Suprapubic skin (tissue), 4 donors: ENCODE measurements at regions not wholly inside any gene's neighbourhood (a gene's known extent, or its start where the extent isn't known, plus 50 kb on each side); places are given as distances from the start of the nearest gene placed in this dataset.

Experiments
- DNase-seq, 2 donors: peaks; one replicate each; pipeline ENCODE4 v3.0.0-alpha.2; 2019; ENCODE audit warnings: low spot score in 2 of 2
- H3K27ac ChIP-seq: fragments of 200-600 bp; sonication (generic); one replicate; pipeline ENCODE4 v1.5.1; 2019
- H3K27me3 ChIP-seq: fragments of 200-600 bp; sonication (generic); one replicate; pipeline ENCODE4 v1.5.1; 2019
- H3K36me3 ChIP-seq: fragments of 200-600 bp; sonication (generic); one replicate; pipeline ENCODE4 v1.5.1; 2019
- H3K4me1 ChIP-seq: fragments of 200-600 bp; sonication (generic); one replicate; pipeline ENCODE4 v1.5.1; 2019
- H3K4me3 ChIP-seq: fragments of 200-600 bp; sonication (generic); one replicate; pipeline ENCODE4 v1.5.1; 2019; ENCODE audit warnings: mild to moderate bottlenecking
- H3K9me3 ChIP-seq: fragments of 200-600 bp; sonication (generic); one replicate; pipeline ENCODE4 v1.5.1; 2019
- EP300 ChIP-seq: sonication (generic); formaldehyde crosslinking; IDR thresholded peaks from one replicate; pipeline ENCODE4 v1.6.1; 2017; ENCODE audit warnings: antibody characterized with exemption
- POLR2A ChIP-seq, 2 donors: fragments of 450-650 bp; IDR thresholded peaks; one replicate each; pipeline ENCODE4 v1.6.1; 2017; ENCODE audit warnings: antibody characterized with exemption in 2 of 2, mild to moderate bottlenecking in 2 of 2, moderate library complexity in 2 of 2
- POLR2AphosphoS5 ChIP-seq, 3 donors: sonication (generic); formaldehyde crosslinking; IDR thresholded peaks; one replicate each; pipeline ENCODE4 v1.6.1; 2017; ENCODE audit warnings: antibody characterized with exemption in 3 of 3
- WGBS: methylation state at CpG from one replicate; pipeline ENCODE4 v1.1.5; 2018; 5-methylcytosine and 5-hydroxymethylcytosine counted together
- TF ChIP-seq, protein P1 (sequence below), 2 donors: fragments of 200-600 bp in 1 of 2; fragments of 450-650 bp in 1 of 2; sonication (generic) in 1 of 2; IDR thresholded peaks; one replicate each; pipeline ENCODE4 v1.5.1; 2016 to 2019; ENCODE audit warnings: antibody characterized with exemption in 2 of 2, mild to moderate bottlenecking in 1 of 2, moderate library complexity in 1 of 2

DNA sequence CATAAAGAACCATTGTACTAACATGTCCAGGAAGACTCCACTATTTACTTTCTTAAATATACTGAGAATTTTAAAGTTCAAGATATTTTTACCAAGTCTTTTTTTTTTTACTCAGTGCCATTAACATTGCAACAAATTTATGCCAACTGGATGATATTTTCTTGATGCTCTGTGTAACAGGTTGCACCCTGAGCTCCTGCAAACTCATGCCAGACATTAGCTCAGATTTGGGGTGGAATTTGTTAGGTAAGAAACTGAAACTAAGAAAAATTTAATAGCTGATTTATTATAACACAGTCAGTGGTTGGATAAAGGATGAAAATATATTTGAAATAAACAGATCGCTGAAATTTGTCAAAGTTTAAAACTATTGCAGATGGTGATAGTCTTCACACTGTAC, 228.6 kb upstream of the SPHKAP start:
- no peaks in the 10 kb centered on the region for H3K9me3 ChIP-seq
- no peak for TF ChIP-seq POLR2A (IDR thresholded peaks at IDR 0.05)
- 92% methylated on average over 1 of the region's 1 CpG for WGBS
- no peak overlapping the region for H3K4me3 ChIP-seq
- DNase-seq: no peak
- no peak overlapping the region for H3K27ac ChIP-seq
- no peaks in the 10 kb centered on the region for H3K27me3 ChIP-seq
- no peaks in the 10 kb centered on the region for H3K4me1 ChIP-seq
- no peaks in the 10 kb centered on the region for H3K36me3 ChIP-seq

DNA sequence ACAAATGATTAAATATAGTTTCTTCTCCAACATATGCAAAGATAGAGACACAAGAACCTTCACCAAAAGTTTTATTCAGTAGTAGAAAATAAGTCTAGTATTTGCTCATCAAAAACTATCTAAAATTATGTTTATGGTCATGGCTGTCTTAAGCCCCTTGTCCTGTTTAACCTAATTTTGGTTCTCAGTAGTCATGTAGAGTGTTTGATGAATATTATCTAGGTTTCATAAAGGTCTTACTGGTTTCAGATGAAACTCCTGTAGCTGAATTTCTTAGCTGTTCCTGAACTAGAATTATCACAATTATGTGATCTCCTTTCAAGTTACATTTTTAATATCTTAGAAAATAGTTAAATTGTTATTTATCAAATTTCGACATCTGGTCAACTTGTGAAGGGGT, 228.0 kb upstream of the SPHKAP start:
- H3K4me1 ChIP-seq: no peaks in the 10 kb centered on the region
- WGBS: 64% methylated on average over 1 of the region's 1 CpG
- no peaks in the 10 kb centered on the region for H3K27me3 ChIP-seq
- H3K27ac ChIP-seq: no peak overlapping the region
- H3K4me3 ChIP-seq: no peak overlapping the region
- H3K36me3 ChIP-seq: no peaks in the 10 kb centered on the region
- H3K9me3 ChIP-seq: no peaks in the 10 kb centered on the region
- no peak for DNase-seq
- TF ChIP-seq POLR2A (IDR thresholded peaks at IDR 0.05) (no peak), POLR2AphosphoS5 (IDR thresholded peaks at IDR 0.05) (no peak), EP300 (no peak)
- TF ChIP-seq, protein P1, sequence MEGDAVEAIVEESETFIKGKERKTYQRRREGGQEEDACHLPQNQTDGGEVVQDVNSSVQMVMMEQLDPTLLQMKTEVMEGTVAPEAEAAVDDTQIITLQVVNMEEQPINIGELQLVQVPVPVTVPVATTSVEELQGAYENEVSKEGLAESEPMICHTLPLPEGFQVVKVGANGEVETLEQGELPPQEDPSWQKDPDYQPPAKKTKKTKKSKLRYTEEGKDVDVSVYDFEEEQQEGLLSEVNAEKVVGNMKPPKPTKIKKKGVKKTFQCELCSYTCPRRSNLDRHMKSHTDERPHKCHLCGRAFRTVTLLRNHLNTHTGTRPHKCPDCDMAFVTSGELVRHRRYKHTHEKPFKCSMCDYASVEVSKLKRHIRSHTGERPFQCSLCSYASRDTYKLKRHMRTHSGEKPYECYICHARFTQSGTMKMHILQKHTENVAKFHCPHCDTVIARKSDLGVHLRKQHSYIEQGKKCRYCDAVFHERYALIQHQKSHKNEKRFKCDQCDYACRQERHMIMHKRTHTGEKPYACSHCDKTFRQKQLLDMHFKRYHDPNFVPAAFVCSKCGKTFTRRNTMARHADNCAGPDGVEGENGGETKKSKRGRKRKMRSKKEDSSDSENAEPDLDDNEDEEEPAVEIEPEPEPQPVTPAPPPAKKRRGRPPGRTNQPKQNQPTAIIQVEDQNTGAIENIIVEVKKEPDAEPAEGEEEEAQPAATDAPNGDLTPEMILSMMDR (IDR thresholded peaks at IDR 0.05): no peak

DNA sequence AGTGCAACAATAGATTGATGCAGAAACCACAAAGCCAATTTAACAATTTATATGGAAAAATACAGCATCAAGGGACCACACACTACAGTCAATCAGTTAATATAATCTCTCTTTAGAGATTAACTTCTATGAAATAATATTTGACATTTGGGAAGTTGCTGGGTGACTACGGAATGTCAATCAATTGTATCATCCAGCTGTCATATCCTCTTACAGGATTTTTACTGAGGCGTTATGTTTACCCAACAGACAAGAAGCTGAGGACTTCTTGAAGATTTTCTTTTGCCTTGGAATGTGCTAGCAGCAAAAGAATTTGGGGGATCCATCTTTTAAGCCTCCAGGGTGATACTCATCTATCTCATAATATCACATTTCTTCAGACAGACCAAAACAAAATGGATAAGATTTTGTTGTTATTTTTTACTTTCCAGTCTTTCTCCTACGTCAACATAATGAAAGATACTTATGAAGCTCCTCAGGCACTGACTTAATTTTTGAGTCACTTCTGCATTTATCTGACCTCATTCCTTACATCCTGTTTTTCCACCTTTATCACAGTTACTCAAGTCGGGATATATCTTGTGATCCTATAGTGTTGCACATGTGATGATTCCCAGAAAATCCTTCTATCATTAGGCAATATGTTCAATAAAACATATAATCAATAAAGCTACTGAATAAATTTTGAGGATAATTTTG, 227.2 kb upstream of the SPHKAP start:
- WGBS: 78% methylated on average over 4 of the region's 4 CpGs
- no peak overlapping the region for H3K27ac ChIP-seq
- no peak for TF ChIP-seq POLR2A (IDR thresholded peaks at IDR 0.05)
- no peak for TF ChIP-seq EP300
- TF ChIP-seq, protein P1 (IDR thresholded peaks at IDR 0.05): no peak
- no peak for TF ChIP-seq POLR2AphosphoS5 (IDR thresholded peaks at IDR 0.05)
- no peaks in the 10 kb centered on the region for H3K4me1 ChIP-seq
- no peak overlapping the region for H3K4me3 ChIP-seq
- DNase-seq: no peak
- no peaks in the 10 kb centered on the region for H3K9me3 ChIP-seq
- no peaks in the 10 kb centered on the region for H3K36me3 ChIP-seq
- no peaks in the 10 kb centered on the region for H3K27me3 ChIP-seq

DNA sequence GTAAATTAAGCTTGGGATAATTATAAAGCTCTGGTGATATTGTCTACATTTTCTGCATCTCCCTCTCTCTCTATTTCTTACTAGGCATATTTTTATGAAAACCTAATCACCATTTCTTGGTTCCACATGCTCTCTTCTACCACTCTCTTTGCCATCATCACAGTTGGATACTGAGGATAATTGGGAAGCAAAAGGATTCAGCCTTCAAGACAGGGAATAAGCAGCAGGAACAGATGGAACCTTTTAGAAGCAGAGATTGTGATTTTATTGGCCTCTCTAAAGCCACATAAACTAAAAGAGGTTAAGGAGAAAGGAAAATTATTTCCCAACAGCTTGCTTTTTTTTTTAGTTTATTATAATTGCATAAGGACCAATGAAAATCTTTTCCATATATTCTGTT, 226.3 kb upstream of the SPHKAP start:
- H3K36me3 ChIP-seq: no peaks in the 10 kb centered on the region
- no peaks in the 10 kb centered on the region for H3K27me3 ChIP-seq
- DNase-seq: no peak
- H3K4me3 ChIP-seq: no peak overlapping the region
- H3K9me3 ChIP-seq: no peaks in the 10 kb centered on the region
- H3K4me1 ChIP-seq: no peaks in the 10 kb centered on the region
- H3K27ac ChIP-seq: no peak overlapping the region
- no peak for TF ChIP-seq POLR2A (IDR thresholded peaks at IDR 0.05)
- TF ChIP-seq POLR2AphosphoS5 (IDR thresholded peaks at IDR 0.05): no peak
- TF ChIP-seq EP300: no peak
- TF ChIP-seq, protein P1 (IDR thresholded peaks at IDR 0.05): no peak

DNA sequence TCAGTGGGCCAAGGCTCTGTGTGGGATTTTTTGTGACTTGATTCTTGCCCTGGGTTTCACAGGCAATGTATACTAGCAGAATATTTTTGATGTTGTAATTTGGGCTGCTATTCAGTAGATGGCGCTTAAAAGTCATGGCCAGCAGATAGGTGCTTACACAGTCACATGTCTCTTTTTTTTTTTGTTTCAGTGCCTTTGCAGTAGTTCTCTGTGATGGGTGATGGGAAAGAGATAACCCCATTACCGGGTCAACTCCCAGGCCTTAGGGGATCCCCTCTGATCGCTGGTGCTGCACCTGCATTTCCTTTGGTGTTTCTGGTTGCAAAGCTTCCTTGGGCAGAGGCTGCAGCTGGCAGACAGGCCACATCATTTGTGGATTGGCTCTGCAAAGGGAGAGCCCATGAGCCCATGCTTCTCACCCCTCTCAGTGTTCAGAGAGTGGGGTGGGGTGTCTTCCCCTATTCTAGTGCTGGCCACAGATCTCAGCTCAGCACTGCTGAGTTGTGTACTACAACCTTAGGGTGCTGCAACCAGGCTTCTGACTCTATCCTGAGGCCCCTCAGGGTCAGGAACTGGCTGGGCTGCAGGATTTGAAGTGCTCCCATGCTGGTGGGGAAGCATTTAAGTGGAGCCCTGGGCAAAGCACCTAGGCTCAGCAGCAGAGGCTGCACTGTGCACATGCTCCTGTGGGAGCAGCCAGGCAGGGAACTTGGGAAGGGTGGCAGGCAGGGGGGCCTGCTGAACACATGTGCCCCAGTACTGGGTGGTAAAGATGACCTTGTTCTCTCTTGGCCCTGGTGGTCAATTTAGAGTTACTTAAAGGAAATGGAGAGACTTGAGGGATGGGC, 219.8 kb upstream of the SPHKAP start:
- Histone ChIP-seq H3K27me3 (no peaks in the 10 kb centered on the region), H3K4me1 (no peaks in the 10 kb centered on the region), H3K9me3 (peaks cover 3% of the 10 kb centered on the region), H3K36me3 (no peaks in the 10 kb centered on the region), H3K4me3 (no peak overlapping the region), H3K27ac (no peak overlapping the region)
- 76% methylated on average over 3 of the region's 3 CpGs for WGBS
- no peak for DNase-seq
- TF ChIP-seq POLR2AphosphoS5 (IDR thresholded peaks at IDR 0.05): no peak
- TF ChIP-seq POLR2A (IDR thresholded peaks at IDR 0.05): no peak
- TF ChIP-seq, protein P1 (IDR thresholded peaks at IDR 0.05): no peak
- TF ChIP-seq EP300: no peak
